ENCODE measurements at regions not wholly inside any gene's neighbourhood (a gene's known extent, or its start where the extent isn't known, plus 50 kb on each side); places are given as distances from the start of the nearest gene placed in this dataset.

GRCh38 chr12:123062681-123063486 lies 82.4 kb downstream of the ARL6IP4 start:
- peaks cover 20% of the 10 kb centered on the region for H3K4me1 Mint-ChIP-seq (ENCODE audit: unreplicated experiment)
- no peak for DNase-seq (ENCODE audit: low spot score)
- no peak overlapping the region for H3K4me3 Mint-ChIP-seq (ENCODE audit: unreplicated experiment)
- peaks cover 11% of the 10 kb centered on the region for H3K36me3 Mint-ChIP-seq (ENCODE audit: low read depth, unreplicated experiment)
- no peak overlapping the region for H3K27ac Mint-ChIP-seq (ENCODE audit: unreplicated experiment)
- TF ChIP-seq, protein P1, sequence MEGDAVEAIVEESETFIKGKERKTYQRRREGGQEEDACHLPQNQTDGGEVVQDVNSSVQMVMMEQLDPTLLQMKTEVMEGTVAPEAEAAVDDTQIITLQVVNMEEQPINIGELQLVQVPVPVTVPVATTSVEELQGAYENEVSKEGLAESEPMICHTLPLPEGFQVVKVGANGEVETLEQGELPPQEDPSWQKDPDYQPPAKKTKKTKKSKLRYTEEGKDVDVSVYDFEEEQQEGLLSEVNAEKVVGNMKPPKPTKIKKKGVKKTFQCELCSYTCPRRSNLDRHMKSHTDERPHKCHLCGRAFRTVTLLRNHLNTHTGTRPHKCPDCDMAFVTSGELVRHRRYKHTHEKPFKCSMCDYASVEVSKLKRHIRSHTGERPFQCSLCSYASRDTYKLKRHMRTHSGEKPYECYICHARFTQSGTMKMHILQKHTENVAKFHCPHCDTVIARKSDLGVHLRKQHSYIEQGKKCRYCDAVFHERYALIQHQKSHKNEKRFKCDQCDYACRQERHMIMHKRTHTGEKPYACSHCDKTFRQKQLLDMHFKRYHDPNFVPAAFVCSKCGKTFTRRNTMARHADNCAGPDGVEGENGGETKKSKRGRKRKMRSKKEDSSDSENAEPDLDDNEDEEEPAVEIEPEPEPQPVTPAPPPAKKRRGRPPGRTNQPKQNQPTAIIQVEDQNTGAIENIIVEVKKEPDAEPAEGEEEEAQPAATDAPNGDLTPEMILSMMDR (IDR thresholded peaks at IDR 0.05; ENCODE audit: unreplicated experiment) = no peak
- H3K27me3 Mint-ChIP-seq (ENCODE audit: unreplicated experiment) = peaks cover 2% of the 10 kb centered on the region
- no peaks in the 10 kb centered on the region for H3K9me3 Mint-ChIP-seq (ENCODE audit: unreplicated experiment)

DNA sequence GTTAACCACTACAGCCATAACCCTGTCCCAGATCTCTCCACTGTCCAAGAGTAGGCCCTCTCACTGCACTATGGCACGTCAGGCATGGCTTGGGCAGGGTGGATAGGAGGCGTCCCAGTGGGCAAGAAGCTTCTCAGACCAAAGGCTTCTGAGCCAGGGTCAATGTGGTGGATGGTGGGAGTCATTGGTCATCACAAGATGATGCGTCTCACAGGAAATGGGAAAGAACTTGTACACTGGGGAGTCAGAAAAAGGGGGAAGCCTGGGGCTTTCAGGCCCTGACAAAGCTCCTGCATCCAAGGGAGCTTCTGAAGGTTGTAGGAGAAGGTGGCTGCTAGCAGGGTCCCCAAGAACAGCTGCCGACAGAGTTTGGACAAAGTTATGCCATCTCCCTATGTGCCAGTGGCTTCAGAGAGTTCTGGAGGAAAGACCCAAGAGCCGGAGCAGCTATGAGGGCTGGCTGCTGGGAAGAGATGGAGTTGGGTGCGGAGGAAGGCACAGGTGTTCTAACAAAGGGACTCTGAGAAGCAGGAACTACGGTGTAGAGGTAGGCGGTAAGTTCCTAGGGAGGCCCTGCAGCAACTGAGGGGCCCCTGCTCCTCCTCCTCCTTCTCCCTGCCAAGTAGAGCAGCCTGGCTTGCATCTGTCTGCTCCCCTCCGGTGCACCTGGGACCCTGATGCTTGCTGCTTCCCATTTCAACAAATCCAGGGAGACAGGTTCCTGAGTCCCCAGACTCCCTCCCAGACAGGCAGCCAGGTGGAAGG lies 81.1 kb downstream of the ARL6IP4 start:
- Mint-ChIP-seq H3K4me1 (ENCODE audit: unreplicated experiment) (peaks cover 20% of the 10 kb centered on the region), H3K27ac (ENCODE audit: unreplicated experiment) (no peak overlapping the region), H3K27me3 (ENCODE audit: unreplicated experiment) (peaks cover 2% of the 10 kb centered on the region), H3K36me3 (ENCODE audit: low read depth, unreplicated experiment) (peaks cover 3% of the 10 kb centered on the region), H3K4me3 (ENCODE audit: unreplicated experiment) (no peak overlapping the region), H3K9me3 (ENCODE audit: unreplicated experiment) (no peaks in the 10 kb centered on the region)
- DNase-seq (ENCODE audit: low spot score) = no peak
- TF ChIP-seq, protein P1 (IDR thresholded peaks at IDR 0.05; ENCODE audit: unreplicated experiment) = no peak

- H3K27ac Mint-ChIP-seq (ENCODE audit: unreplicated experiment) = peak overlapping the region; percentile 16
- DNase-seq (ENCODE audit: low spot score) = no peak
- peaks cover 6% of the 10 kb centered on the region for H3K27me3 Mint-ChIP-seq (ENCODE audit: unreplicated experiment)
- peaks cover 3% of the 10 kb centered on the region for H3K36me3 Mint-ChIP-seq (ENCODE audit: low read depth, unreplicated experiment)
- TF ChIP-seq, protein P1 (IDR thresholded peaks at IDR 0.05; ENCODE audit: unreplicated experiment) = no peak
- H3K4me1 Mint-ChIP-seq (ENCODE audit: unreplicated experiment) = peaks cover 10% of the 10 kb centered on the region
- H3K9me3 Mint-ChIP-seq (ENCODE audit: unreplicated experiment) = no peaks in the 10 kb centered on the region
- H3K4me3 Mint-ChIP-seq (ENCODE audit: unreplicated experiment) = no peak overlapping the region
Measured at GRCh38 chr12:123059500-123059899, 79.0 kb downstream of the ARL6IP4 start.

- TF ChIP-seq, protein P1 (IDR thresholded peaks at IDR 0.05; ENCODE audit: unreplicated experiment) = no peak
- no peak overlapping the region for H3K27ac Mint-ChIP-seq (ENCODE audit: unreplicated experiment)
- no peak for DNase-seq (ENCODE audit: low spot score)
- H3K9me3 Mint-ChIP-seq (ENCODE audit: unreplicated experiment) = no peaks in the 10 kb centered on the region
- H3K27me3 Mint-ChIP-seq (ENCODE audit: unreplicated experiment) = peaks cover 6% of the 10 kb centered on the region
- H3K4me3 Mint-ChIP-seq (ENCODE audit: unreplicated experiment) = no peak overlapping the region
- H3K36me3 Mint-ChIP-seq (ENCODE audit: low read depth, unreplicated experiment) = peaks cover 3% of the 10 kb centered on the region
- H3K4me1 Mint-ChIP-seq (ENCODE audit: unreplicated experiment) = peaks cover 10% of the 10 kb centered on the region
Measured at GRCh38 chr12:123058980-123059379, 78.5 kb downstream of the ARL6IP4 start.

DNA sequence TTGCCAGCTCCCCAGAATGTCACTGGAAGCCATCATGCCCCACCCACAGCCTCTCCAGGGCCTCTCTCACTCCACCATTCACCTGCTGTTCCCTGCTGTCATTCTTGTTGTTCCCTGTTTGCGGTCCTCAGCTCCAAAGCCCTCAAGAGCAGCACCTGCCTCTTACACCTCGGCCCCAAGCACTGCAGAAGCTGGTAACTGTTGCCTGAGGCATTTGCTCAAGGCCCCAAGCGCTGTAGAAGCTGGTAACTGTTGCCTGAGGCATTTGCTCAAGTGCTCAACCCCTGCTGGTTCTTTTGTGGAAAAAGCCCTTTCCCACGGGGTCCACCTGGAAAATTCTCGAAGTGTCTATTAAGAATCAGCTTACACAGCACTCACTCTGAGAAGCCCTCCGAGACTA lies 78.0 kb downstream of the ARL6IP4 start:
- no peak for DNase-seq (ENCODE audit: low spot score)
- Mint-ChIP-seq H3K4me1 (ENCODE audit: unreplicated experiment) (peaks cover 10% of the 10 kb centered on the region), H3K27ac (ENCODE audit: unreplicated experiment) (no peak overlapping the region), H3K27me3 (ENCODE audit: unreplicated experiment) (peaks cover 6% of the 10 kb centered on the region), H3K4me3 (ENCODE audit: unreplicated experiment) (no peak overlapping the region), H3K9me3 (ENCODE audit: unreplicated experiment) (no peaks in the 10 kb centered on the region), H3K36me3 (ENCODE audit: low read depth, unreplicated experiment) (peaks cover 3% of the 10 kb centered on the region)
- TF ChIP-seq, protein P1 (IDR thresholded peaks at IDR 0.05; ENCODE audit: unreplicated experiment) = no peak

Measured in endothelial cell (in vitro differentiated cells).